PC-3 (cell line): ENCODE measurements at regions not wholly inside any gene's neighbourhood (a gene's known extent, or its start where the extent isn't known, plus 50 kb on each side); places are given as distances from the start of the nearest gene placed in this dataset.

ENCODE experiments used
- CTCF ChIP-seq: fragments of 300-600 bp; sonication (generic); conservative IDR thresholded peaks from 2 replicates; pipeline ENCODE4 v1.5.1; 2017; ENCODE audit warnings: antibody characterized with exemption, low read depth, mild to moderate bottlenecking, low read length
- EZH2 ChIP-seq: fragments of 300-600 bp; sonication (generic); IDR thresholded peaks from one replicate; pipeline ENCODE4 v1.6.1; 2017; ENCODE audit warnings: antibody characterized with exemption, mild to moderate bottlenecking, low read length; ENCODE audit not compliant: unreplicated experiment

- TF ChIP-seq CTCF = no peak
- TF ChIP-seq EZH2 = no peak
Observed at GRCh38 chr3:67995206-67995605, 340.8 kb upstream of the SUCLG2 start.
